ENCODE measurements at regions not wholly inside any gene's neighbourhood (a gene's known extent, or its start where the extent isn't known, plus 50 kb on each side); places are given as distances from the start of the nearest gene placed in this dataset.

GRCh38 chr6:91464718-91465117 is 877.8 kb upstream of the MAP3K7 start:
- TF ChIP-seq CTCF (IDR thresholded peaks at IDR 0.05; ENCODE audit: insufficient read depth, low read length) = no peak
- no peak for TF ChIP-seq POLR2AphosphoS5 (IDR thresholded peaks at IDR 0.05; ENCODE audit: low read depth)
- no peak for TF ChIP-seq REST (IDR thresholded peaks at IDR 0.05; ENCODE audit: insufficient replicate concordance, low read depth)
- no peak for TF ChIP-seq GABPA (IDR thresholded peaks at IDR 0.05; ENCODE audit: low read depth)
